SK-N-SH (cell line): ENCODE measurements at regions not wholly inside any gene's neighbourhood (a gene's known extent, or its start where the extent isn't known, plus 50 kb on each side); places are given as distances from the start of the nearest gene placed in this dataset.

Source experiments
- POLR2AphosphoS5 ChIP-seq: IDR thresholded peaks from 2 replicates; pipeline ENCODE4 v1.6.1; 2012; ENCODE audit warnings: low read depth, low read length
- RXRA ChIP-seq: IDR thresholded peaks from 2 replicates; pipeline ENCODE4 v1.4.0; 2012; ENCODE audit warnings: low read depth, mild to moderate bottlenecking, borderline replicate concordance
- TF ChIP-seq, protein P1 (sequence below): fragments of 200-600 bp; sonication (generic); IDR thresholded peaks from 2 replicates; pipeline ENCODE4 v1.6.1; 2017; ENCODE audit warnings: antibody characterized with exemption, mild to moderate bottlenecking, moderate library complexity

GRCh38 chr12:60399064-60399463 is 803.2 kb downstream of the SLC16A7 start:
- TF ChIP-seq RXRA (no peak), POLR2AphosphoS5 (no peak)
- TF ChIP-seq, protein P1, sequence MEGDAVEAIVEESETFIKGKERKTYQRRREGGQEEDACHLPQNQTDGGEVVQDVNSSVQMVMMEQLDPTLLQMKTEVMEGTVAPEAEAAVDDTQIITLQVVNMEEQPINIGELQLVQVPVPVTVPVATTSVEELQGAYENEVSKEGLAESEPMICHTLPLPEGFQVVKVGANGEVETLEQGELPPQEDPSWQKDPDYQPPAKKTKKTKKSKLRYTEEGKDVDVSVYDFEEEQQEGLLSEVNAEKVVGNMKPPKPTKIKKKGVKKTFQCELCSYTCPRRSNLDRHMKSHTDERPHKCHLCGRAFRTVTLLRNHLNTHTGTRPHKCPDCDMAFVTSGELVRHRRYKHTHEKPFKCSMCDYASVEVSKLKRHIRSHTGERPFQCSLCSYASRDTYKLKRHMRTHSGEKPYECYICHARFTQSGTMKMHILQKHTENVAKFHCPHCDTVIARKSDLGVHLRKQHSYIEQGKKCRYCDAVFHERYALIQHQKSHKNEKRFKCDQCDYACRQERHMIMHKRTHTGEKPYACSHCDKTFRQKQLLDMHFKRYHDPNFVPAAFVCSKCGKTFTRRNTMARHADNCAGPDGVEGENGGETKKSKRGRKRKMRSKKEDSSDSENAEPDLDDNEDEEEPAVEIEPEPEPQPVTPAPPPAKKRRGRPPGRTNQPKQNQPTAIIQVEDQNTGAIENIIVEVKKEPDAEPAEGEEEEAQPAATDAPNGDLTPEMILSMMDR: no peak
